Heart left ventricle (tissue), 13 donors: ENCODE measurements at regions not wholly inside any gene's neighbourhood (a gene's known extent, or its start where the extent isn't known, plus 50 kb on each side); places are given as distances from the start of the nearest gene placed in this dataset.

Experiments
- POLR2A ChIP-seq, 2 donors: fragments of 450-650 bp; IDR thresholded peaks; one replicate each; pipeline ENCODE4 v1.6.1; 2017; ENCODE audit warnings: antibody characterized with exemption in 2 of 2, mild to moderate bottlenecking in 2 of 2, moderate library complexity in 2 of 2
- TF ChIP-seq, protein P1 (sequence below), 12 donors: fragments of 200-600 bp; sonication (generic) in 4 of 12; IDR thresholded peaks; one replicate each; pipeline versions ENCODE4 v1.5.0 to v1.8.0; 2018 to 2022; ENCODE audit warnings: antibody characterized with exemption in 12 of 12, mild to moderate bottlenecking in 5 of 12
- donor health status: ischemic (EF 13 %, LVEDD 7.1; RV severe dilation, severe dysfunction).
- donor health status: DM: no; HTN: yes; CAD: no.
- donor health status: DM: no; HTN: no; CAD: no.
- donor health status: ischemic (EF 25% LVEDD 6.9; RV normal size, moderate dysfunction).
- donor health status: ischemic (EF 25% LVEDD 5.7; RV mildly dilated, moderate dysfunction).
- donor health status: ischemic (EF 35%, LVEDD 5.7; RV mildly dilated, moderate dysfunction).
- donor health status: nonischemic (EF 11% LVEDD 7.7; RV severe dilation, severe dysfunction).
- donor health status: DM: yes; HTN: yes; CAD: no.
- donor health status: PGD.
- donor health status: ischemic (EF 29% LVEDD 5.4; RV normal size, mild dysfunction).
- donor health status: nonischemic (EF 23%, LVEDD 6.1; RV moderate dilation, normal function).

DNA sequence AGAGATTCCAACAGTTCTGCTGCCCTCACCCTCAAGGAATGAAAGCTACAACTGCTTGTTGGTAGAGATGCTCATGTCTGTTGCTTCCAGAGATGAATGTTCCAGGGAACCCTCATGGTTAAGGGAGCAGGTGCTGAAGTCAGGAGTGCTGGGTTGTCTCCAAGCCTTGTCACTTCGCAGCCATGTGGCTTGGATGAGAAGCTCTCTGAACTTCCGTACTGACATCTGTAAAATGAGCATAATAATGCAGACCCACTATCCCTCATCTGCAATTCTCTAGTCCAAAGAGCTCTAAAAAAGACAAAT lies 133.3 kb upstream of the ADRA1B start:
- TF ChIP-seq, protein P1, sequence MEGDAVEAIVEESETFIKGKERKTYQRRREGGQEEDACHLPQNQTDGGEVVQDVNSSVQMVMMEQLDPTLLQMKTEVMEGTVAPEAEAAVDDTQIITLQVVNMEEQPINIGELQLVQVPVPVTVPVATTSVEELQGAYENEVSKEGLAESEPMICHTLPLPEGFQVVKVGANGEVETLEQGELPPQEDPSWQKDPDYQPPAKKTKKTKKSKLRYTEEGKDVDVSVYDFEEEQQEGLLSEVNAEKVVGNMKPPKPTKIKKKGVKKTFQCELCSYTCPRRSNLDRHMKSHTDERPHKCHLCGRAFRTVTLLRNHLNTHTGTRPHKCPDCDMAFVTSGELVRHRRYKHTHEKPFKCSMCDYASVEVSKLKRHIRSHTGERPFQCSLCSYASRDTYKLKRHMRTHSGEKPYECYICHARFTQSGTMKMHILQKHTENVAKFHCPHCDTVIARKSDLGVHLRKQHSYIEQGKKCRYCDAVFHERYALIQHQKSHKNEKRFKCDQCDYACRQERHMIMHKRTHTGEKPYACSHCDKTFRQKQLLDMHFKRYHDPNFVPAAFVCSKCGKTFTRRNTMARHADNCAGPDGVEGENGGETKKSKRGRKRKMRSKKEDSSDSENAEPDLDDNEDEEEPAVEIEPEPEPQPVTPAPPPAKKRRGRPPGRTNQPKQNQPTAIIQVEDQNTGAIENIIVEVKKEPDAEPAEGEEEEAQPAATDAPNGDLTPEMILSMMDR (IDR thresholded peaks at IDR 0.05), result no peak
- no peak for TF ChIP-seq POLR2A (IDR thresholded peaks at IDR 0.05)
